Right lobe of liver (tissue), 6 donors: ENCODE measurements at regions not wholly inside any gene's neighbourhood (a gene's known extent, or its start where the extent isn't known, plus 50 kb on each side); places are given as distances from the start of the nearest gene placed in this dataset.
A peak's percentile ranks its signal among the peaks of the same experiment; 100 is the strongest.

Source experiments
- ATAC-seq, 4 donors: fragments of 200-7000 bp; cut with Tn5 transposase; one replicate each; pipeline ENCODE4 v1.9.1; 2020; ENCODE audit warnings: mild to moderate bottlenecking in 4 of 4, moderate library complexity in 4 of 4
- DNase-seq, 3 donors: peaks; one replicate each; pipeline ENCODE4 v3.0.0-alpha.2; 2020
- H3K27ac ChIP-seq, 3 donors: fragments of 200-600 bp; one replicate each; pipeline ENCODE4 v1.8.0; 2022
- H3K27me3 ChIP-seq, 2 donors: fragments of 200-600 bp; one replicate each; pipeline ENCODE4 v1.8.0; 2022
- H3K36me3 ChIP-seq, 4 donors: fragments of 200-600 bp; sonication (generic) in 1 of 4; one replicate each; pipeline versions ENCODE4 v1.5.1 to v1.8.0; 2017 to 2022; ENCODE audit warnings: control low read depth in 1 of 4
- H3K4me1 ChIP-seq, 4 donors: fragments of 200-600 bp; sonication (generic) in 1 of 4; one replicate each; pipeline versions ENCODE4 v1.5.1 to v1.8.0; 2017 to 2022; ENCODE audit warnings: control low read depth in 1 of 4
- H3K4me3 ChIP-seq, 3 donors: fragments of 200-600 bp; one replicate each; pipeline ENCODE4 v1.8.0; 2022
- H3K9me3 ChIP-seq, 4 donors: fragments of 200-600 bp; sonication (generic) in 1 of 4; one replicate each; pipeline versions ENCODE4 v1.5.1 to v1.8.0; 2017 to 2022; ENCODE audit warnings: control low read depth in 1 of 4
- POLR2A ChIP-seq: fragments of 450-650 bp; IDR thresholded peaks from one replicate; pipeline ENCODE4 v1.6.1; 2017; ENCODE audit warnings: antibody characterized with exemption, mild to moderate bottlenecking
- WGBS: methylation state at CpG from one replicate; pipeline ENCODE4 v1.1.6; 2018; ENCODE audit warnings: low coverage, low lambda C conversion rate; ENCODE audit not compliant: insufficient coverage; ENCODE audit errors: missing lambda C conversion rate; 5-methylcytosine and 5-hydroxymethylcytosine counted together
- intact Hi-C, 2 donors: fragments of 100-400 bp; cut with DNase I; formaldehyde crosslinking; loops; one replicate each; pipeline versions ENCODE4 v1.11.2 to v1.14.1; 2022
- TF ChIP-seq, protein P1 (sequence below), 4 donors: fragments of 200-600 bp in 3 of 4; fragments of 450-650 bp in 1 of 4; IDR thresholded peaks; one replicate each; pipeline versions ENCODE4 v1.5.1 to v1.8.0; 2016 to 2022; ENCODE audit warnings: antibody characterized with exemption in 4 of 4, mild to moderate bottlenecking in 2 of 4
- donor health status: DM: no; HTN: yes; CAD: no.
- donor health status: DM: no; HTN: no; CAD: no.
- donor health status: DM: no; HTN: no; CAD: no.
- donor health status: DM: no; HTN: yes; CAD: no.
- donor health status: DM: no; HTN: yes; CAD: no.

DNA sequence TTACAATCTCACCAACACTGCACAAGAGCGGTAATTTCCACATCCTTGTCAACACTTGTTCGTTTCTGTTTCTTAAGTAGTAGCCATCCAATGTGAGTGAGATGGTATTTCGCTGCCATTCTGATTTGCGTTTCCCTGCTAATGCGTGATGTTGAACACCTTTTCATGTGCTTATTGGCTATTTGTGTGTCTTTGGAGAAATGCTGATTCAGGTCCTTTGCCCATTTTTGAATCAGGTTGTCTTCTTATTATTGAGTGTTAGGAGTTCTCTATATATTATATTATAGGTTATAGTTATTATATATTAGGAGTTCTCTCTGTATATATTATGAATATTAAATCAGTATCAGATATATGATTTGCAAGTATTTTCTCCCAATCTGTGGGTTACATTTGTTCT, 59.9 kb upstream of the IRX4 start:
- Histone ChIP-seq H3K27me3 (no peaks in the 10 kb centered on the region), H3K4me3 (no peak overlapping the region), H3K9me3 (no peaks in the 10 kb centered on the region), H3K4me1 (no peaks in the 10 kb centered on the region), H3K27ac (no peak overlapping the region), H3K36me3 (no peaks in the 10 kb centered on the region)
- 31% methylated on average over 4 of the region's 5 CpGs for WGBS
- DNase-seq (no peak), ATAC-seq (no peak)
- TF ChIP-seq, protein P1, sequence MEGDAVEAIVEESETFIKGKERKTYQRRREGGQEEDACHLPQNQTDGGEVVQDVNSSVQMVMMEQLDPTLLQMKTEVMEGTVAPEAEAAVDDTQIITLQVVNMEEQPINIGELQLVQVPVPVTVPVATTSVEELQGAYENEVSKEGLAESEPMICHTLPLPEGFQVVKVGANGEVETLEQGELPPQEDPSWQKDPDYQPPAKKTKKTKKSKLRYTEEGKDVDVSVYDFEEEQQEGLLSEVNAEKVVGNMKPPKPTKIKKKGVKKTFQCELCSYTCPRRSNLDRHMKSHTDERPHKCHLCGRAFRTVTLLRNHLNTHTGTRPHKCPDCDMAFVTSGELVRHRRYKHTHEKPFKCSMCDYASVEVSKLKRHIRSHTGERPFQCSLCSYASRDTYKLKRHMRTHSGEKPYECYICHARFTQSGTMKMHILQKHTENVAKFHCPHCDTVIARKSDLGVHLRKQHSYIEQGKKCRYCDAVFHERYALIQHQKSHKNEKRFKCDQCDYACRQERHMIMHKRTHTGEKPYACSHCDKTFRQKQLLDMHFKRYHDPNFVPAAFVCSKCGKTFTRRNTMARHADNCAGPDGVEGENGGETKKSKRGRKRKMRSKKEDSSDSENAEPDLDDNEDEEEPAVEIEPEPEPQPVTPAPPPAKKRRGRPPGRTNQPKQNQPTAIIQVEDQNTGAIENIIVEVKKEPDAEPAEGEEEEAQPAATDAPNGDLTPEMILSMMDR (IDR thresholded peaks at IDR 0.05) = no peak
- TF ChIP-seq POLR2A = no peak
- intact Hi-C loops = no loop called here

DNA sequence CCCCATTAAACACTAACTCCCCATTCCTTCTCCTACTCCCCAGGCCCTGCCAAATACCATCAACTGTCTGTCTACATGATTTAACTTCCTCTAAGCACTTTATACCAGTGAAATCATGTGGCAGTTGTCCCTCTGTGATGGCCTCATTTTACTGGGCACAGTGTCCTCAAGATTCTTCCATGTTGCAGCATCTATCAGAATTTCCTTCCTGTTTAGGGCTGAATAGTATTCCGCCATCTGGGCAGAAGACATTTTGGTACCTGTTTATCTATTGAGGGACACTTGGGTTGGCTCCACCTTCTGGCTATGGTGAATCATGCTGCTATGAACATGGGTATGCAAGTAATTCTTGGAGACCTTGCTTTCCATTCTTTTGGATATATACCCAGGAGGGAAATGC, 59.4 kb upstream of the IRX4 start:
- Histone ChIP-seq H3K27me3 (no peaks in the 10 kb centered on the region), H3K4me1 (no peaks in the 10 kb centered on the region), H3K9me3 (no peaks in the 10 kb centered on the region), H3K4me3 (no peak overlapping the region), H3K27ac (no peak overlapping the region), H3K36me3 (no peaks in the 10 kb centered on the region)
- intact Hi-C loops = no loop called here
- ATAC-seq (no peak), DNase-seq (no peak)
- TF ChIP-seq, protein P1 (IDR thresholded peaks at IDR 0.05) = no peak
- TF ChIP-seq POLR2A = no peak
- WGBS = 75% methylated on average over 1 of the region's 1 CpG

DNA sequence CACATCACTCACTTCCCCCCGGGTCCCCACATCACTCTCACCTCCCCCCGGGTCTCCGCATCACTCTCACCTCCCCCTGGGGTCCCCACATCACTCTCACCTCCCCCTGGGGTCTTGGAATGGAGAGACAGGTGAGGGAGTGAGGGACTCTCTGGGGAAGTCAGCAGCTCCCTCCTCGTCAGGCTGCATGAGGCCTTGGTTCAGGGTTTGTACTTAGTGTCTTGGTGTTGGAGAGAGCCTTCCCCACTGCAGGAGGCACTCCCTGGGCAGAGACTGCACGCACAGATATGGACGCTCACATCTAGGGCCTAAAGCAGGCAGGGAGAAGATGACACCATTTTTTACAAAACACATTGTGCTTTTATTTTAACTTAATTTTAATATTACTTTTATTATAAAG, 56.5 kb upstream of the IRX4 start:
- WGBS = 31% methylated on average over 4 of the region's 6 CpGs
- Histone ChIP-seq H3K27ac (no peak overlapping the region), H3K4me3 (no peak overlapping the region), H3K4me1 (no peaks in the 10 kb centered on the region), H3K36me3 (no peaks in the 10 kb centered on the region), H3K27me3 (no peaks in the 10 kb centered on the region), H3K9me3 (no peaks in the 10 kb centered on the region)
- intact Hi-C loops = no loop called here
- DNase-seq (no peak), ATAC-seq (no peak)
- TF ChIP-seq POLR2A = no peak
- TF ChIP-seq, protein P1 (IDR thresholded peaks at IDR 0.05) = no peak

DNA sequence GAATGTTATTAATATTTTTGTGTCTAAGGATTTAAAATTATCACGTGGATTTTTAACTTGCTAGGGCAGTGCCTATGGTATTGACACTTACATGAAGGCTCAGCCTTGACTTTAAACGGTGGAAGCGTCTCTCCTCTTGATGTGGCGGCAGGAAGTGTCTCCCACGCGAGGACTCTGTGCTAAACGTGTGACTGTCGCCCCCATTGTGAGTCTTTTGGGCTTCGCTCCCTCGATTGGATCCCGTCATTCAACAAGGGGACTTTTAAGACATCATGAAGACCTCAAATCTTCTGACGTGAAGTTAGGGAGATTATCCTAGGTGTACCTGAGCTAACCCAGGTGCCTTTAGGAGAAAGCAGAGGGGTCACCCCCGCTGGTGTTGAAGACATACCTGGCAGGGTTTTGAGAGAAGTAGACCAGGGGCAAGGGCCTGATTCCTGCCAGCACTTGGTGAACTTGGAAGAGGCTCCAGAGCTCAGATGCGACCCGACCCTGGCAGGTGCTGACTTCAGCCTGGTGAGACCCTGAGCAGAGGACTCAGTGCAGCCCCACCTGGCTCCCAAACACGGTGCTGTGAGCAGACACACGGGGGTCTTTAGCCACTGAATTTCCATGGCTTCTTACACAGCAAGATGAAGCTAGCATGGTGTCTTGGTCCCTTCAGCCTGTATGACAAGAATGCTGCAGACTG, 55.7 kb upstream of the IRX4 start:
- 40% methylated on average over 4 of the region's 17 CpGs for WGBS
- ATAC-seq (no peak), DNase-seq (peak in 1 of 3 donors; percentile 37)
- TF ChIP-seq POLR2A = no peak
- TF ChIP-seq, protein P1 (IDR thresholded peaks at IDR 0.05) = no peak
- intact Hi-C loops = no loop called here
- no peaks in the 10 kb centered on the region for H3K9me3 ChIP-seq
- no peaks in the 10 kb centered on the region for H3K36me3 ChIP-seq
- no peaks in the 10 kb centered on the region for H3K4me1 ChIP-seq
- H3K27me3 ChIP-seq = no peaks in the 10 kb centered on the region
- H3K4me3 ChIP-seq = no peak overlapping the region
- no peak overlapping the region for H3K27ac ChIP-seq

DNA sequence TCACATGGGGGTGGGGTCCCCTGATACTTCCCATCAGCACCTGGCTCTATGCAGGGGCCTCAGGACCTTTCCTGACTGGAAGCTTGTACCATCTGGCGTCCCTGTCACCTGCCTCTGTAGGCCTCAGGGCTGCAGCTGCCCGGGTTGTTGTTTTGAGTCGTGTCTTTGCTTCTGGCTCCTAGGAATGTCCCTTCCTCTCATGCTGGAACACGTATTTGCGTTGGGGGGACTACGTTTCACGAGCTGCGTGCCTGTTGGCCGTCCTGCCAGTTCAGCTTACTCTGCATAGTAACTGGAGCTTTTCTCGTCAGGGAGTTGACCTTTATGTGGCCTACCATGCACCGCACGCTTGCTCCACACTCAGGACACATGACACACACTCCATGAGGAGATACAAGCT, 54.9 kb upstream of the IRX4 start:
- 57% methylated on average over 12 of the region's 12 CpGs for WGBS
- Histone ChIP-seq H3K4me1 (no peaks in the 10 kb centered on the region), H3K27me3 (no peaks in the 10 kb centered on the region), H3K4me3 (no peak overlapping the region), H3K9me3 (no peaks in the 10 kb centered on the region), H3K27ac (no peak overlapping the region), H3K36me3 (no peaks in the 10 kb centered on the region)
- DNase-seq = no peak
- no peak for TF ChIP-seq POLR2A
- TF ChIP-seq, protein P1 (IDR thresholded peaks at IDR 0.05) = no peak
- intact Hi-C loops = no loop called here
- no peak for ATAC-seq
